Smooth muscle cell of the brain vasculature (primary cell): ENCODE measurements at regions not wholly inside any gene's neighbourhood (a gene's known extent, or its start where the extent isn't known, plus 50 kb on each side); places are given as distances from the start of the nearest gene placed in this dataset.

Experiments
- DNase-seq: peaks from one replicate; pipeline ENCODE4 v3.0.0-alpha.2; 2012; ENCODE audit warnings: low read depth, low spot score

- peak; percentile 31 for DNase-seq
Observed at GRCh38 chr7:84412161-84412969, 217.8 kb upstream of the SEMA3A start.

GRCh38 chr7:84399661-84400060, 205.1 kb upstream of the SEMA3A start:
- DNase-seq, result no peak

DNA sequence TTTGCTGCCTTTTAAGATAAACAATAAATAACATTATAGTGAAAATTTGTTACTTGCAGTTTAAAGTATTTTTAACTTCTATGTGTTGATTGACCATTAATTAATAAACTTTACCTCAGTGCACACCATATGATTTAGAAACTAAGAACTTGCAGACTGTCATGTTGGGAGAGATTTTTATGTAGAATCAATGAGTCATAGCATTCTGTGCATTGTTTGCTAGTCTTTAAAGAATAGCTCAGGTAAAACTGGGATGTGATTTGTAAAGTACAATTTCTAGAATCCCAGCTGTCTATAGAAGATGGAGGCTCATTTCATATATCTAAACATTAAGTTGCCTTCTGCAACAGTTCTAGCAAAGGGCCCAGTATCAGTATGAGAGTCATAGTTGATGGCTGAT, 199.6 kb upstream of the SEMA3A start:
- DNase-seq, result no peak

DNA sequence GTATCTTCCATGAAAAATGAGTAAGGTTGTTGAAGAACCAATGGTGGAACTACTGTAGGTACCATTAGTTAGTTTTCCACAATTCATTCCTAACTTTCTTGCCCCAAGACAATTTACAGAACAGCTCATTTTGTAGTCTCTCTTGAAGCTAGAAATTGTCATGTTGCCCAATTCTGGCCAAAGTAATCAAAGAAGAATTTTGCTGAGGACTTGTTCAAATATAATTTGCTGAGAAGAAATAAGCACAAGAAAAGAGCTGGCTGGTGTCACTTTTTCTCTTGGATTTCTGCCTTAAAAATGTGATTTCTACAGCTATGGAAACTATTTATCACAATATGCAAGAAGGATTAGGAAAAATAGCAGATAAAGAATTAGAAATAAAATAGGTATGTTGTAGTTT, 199.2 kb upstream of the SEMA3A start:
- DNase-seq, result no peak

DNA sequence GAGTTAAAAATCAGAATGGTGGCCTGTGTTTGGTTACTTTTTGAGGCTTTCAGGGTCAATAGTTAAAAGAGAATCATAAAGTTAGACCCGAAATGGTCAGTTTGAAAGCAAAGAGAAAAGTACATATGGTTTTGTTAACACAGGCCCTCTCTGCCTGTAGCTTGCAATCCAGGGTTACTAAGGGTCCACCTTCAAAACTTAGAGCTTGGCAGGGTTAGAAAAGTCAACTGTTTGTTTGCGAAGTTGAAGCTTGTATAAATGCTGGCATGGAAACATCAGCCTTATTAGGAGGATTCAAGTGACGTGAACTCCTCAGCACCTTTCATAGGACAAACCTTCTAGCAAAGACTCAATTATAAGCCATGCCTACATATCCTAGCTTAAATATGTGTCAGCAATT, 196.3 kb upstream of the SEMA3A start:
- DNase-seq, result no peak

- no peak for DNase-seq
Observed at GRCh38 chr7:84389242-84389641, 194.7 kb upstream of the SEMA3A start.

GRCh38 chr7:84387595-84387994, 193.0 kb upstream of the SEMA3A start:
- no peak for DNase-seq

DNA sequence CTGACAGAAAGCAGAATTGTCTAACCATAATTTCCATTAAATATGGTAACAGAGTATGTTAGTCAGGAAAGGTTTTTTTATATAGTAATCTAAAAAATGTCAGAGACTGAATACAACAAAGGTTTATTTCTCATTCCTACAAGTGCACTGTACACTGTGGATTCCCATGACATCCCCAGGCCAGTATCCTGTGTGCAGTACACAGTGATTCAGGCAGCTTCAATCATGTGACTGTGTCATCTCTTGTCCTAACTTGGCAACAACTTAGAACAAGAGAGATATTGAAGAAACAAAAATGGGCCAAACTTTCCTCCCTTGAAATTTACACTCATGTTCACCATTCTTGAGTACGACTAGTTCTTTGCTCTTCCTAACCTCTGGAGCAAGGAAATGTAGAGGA, 189.8 kb upstream of the SEMA3A start:
- DNase-seq, result no peak

GRCh38 chr7:84379446-84379845, 184.9 kb upstream of the SEMA3A start:
- no peak for DNase-seq

- DNase-seq, result no peak
Observed at GRCh38 chr7:84372712-84373111, 178.1 kb upstream of the SEMA3A start.

GRCh38 chr7:84372155-84372621, 177.6 kb upstream of the SEMA3A start:
- no peak for DNase-seq

DNA sequence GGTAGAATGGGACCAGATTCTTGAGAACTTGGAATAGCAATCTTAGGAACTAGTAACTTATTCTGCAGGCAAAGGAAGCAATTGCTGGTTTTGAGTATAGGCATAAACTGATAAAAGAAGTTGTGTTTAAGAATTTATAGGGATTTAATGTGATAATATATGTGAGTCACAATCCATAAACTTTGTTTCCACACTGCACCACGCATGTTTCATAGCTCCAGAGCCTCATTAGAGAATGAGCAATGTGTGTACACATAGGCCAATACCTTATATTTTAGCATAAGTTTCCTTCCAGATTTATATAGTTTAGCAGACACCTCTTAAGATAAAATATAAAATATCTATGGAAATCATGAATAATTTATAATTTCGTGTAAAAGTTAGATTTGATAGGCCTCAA, 175.5 kb upstream of the SEMA3A start:
- no peak for DNase-seq

- no peak for DNase-seq
Observed at GRCh38 chr7:84368122-84368521, 173.5 kb upstream of the SEMA3A start.

GRCh38 chr7:84364708-84365107, 170.1 kb upstream of the SEMA3A start:
- no peak for DNase-seq

- no peak for DNase-seq
Observed at GRCh38 chr7:84363741-84364140, 169.2 kb upstream of the SEMA3A start.

- DNase-seq, result no peak
Observed at GRCh38 chr7:84362828-84363227, 168.2 kb upstream of the SEMA3A start.

GRCh38 chr7:84362360-84362759, 167.8 kb upstream of the SEMA3A start:
- no peak for DNase-seq

- no peak for DNase-seq
Observed at GRCh38 chr7:84354866-84355265, 160.3 kb upstream of the SEMA3A start.

DNA sequence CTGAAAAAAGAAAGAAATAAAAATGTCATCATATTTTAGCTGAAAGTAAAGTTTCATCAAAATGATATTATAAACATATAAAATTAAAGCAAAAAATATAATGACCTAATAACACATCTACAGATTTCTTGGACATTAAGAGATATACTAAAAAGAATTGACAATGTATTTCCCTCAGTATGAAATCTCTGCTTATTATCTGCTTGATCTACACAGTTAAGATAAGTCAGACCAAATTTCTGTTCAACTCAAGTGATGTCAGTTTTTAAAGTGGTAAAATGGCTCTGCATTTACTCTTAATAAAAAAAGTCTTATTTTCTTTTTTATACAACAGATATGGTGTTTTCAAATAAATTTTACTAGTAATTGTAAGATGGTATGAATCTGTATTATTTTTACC, 159.4 kb upstream of the SEMA3A start:
- no peak for DNase-seq

GRCh38 chr7:84339306-84339705, 144.7 kb upstream of the SEMA3A start:
- DNase-seq, result no peak

- no peak for DNase-seq
Observed at GRCh38 chr7:84337429-84337828, 142.8 kb upstream of the SEMA3A start.

DNA sequence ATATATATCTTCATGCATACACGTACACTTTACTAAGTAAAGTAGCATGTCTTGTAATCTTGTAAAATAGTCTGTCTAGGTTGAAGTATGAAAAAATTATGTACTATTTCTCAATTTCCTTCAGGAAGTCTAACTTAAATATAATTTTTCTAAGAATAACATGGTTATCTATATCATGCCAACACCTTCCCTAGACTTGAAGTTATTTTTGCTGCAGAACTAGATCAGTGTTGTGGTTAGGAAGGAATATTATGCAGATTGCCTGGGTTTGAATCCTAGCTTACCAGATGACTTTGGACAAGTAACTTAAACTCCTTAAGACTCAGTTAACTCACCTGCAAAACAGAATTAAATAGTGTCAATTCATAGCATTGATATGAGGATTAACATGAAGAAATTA, 142.2 kb upstream of the SEMA3A start:
- no peak for DNase-seq

GRCh38 chr7:84336303-84336702, 141.7 kb upstream of the SEMA3A start:
- DNase-seq, result no peak

- DNase-seq, result no peak
Observed at GRCh38 chr7:84331616-84332015, 137.0 kb upstream of the SEMA3A start.
